Panc1 (cell line): ENCODE measurements at regions not wholly inside any gene's neighbourhood (a gene's known extent, or its start where the extent isn't known, plus 50 kb on each side); places are given as distances from the start of the nearest gene placed in this dataset.

Source experiments
- ATAC-seq: fragments of 200-7000 bp; cut with Tn5 transposase; 2 replicates; pipeline ENCODE4 v1.9.1; 2020; ENCODE audit warnings: mild to moderate bottlenecking, moderate library complexity
- BruUV-seq: library from RNA; stranded (reverse); fragments of 400-500 nt; replicated peaks from 2 replicates; lab custom pipeline; 2021; lab: Mats Ljungman, UMichigan
- CTCF ChIA-PET: fragments of 300-600 bp; sonication (Branson Sonifier 250); formaldehyde crosslinking; loops from one replicate; lab custom pipeline; 2022; ENCODE audit warnings: antibody characterized with exemption; lab: Charles Lee
- POLR2A ChIA-PET: fragments of 300-600 bp; sonication (Branson Sonifier 250); formaldehyde crosslinking; loops from one replicate; lab custom pipeline; 2022; ENCODE audit warnings: antibody characterized with exemption; lab: Charles Lee
- DNase-seq: peaks from one replicate; pipeline ENCODE4 v3.0.0-alpha.2; 2010; ENCODE audit warnings: low read depth, low spot score
- H3K27ac ChIP-seq: 2 replicates; pipeline ENCODE4 v1.5.1; 2011; ENCODE audit warnings: mild to moderate bottlenecking, low read length, inconsistent platforms
- H3K27me3 ChIP-seq: fragments of 200-500 bp; sonication (Bioruptor generic); 2 replicates; pipeline ENCODE4 v1.6.0; 2014; ENCODE audit warnings: low read length, inconsistent platforms; ENCODE audit not compliant: control insufficient read depth, insufficient read depth
- H3K36me3 ChIP-seq: fragments of 200-500 bp; sonication (Bioruptor generic); 2 replicates; pipeline ENCODE4 v1.5.1; 2014; ENCODE audit warnings: inconsistent platforms, mild to moderate bottlenecking, low read length, moderate library complexity; ENCODE audit not compliant: control insufficient read depth, insufficient read depth
- H3K4me1 ChIP-seq: 2 replicates; pipeline ENCODE4 v1.5.1; 2011; ENCODE audit warnings: inconsistent platforms, mild to moderate bottlenecking, low read length, moderate library complexity; ENCODE audit not compliant: control insufficient read depth, insufficient read depth
- H3K4me3 ChIP-seq, 2 experiments: 2 replicates each; pipeline ENCODE4 v1.5.1; 2011 to 2012; ENCODE audit warnings: low read depth in 2 of 2, low read length in 2 of 2, mild to moderate bottlenecking in 2 of 2, inconsistent platforms in 1 of 2, moderate library complexity in 1 of 2
- H3K9me3 ChIP-seq: fragments of 200-500 bp; sonication (Bioruptor generic); 2 replicates; pipeline ENCODE4 v1.5.1; 2014; ENCODE audit warnings: low read depth, mild to moderate bottlenecking, inconsistent platforms, low read length, moderate library complexity; ENCODE audit not compliant: control insufficient read depth, insufficient read depth
- POLR2AphosphoS5 ChIP-seq: IDR thresholded peaks from 2 replicates; pipeline ENCODE4 v1.6.1; 2012; ENCODE audit warnings: mild to moderate bottlenecking, low read depth, low read length, moderate library complexity
- SIN3A ChIP-seq: IDR thresholded peaks from 2 replicates; pipeline ENCODE4 v1.6.1; 2012; ENCODE audit warnings: low read depth, mild to moderate bottlenecking, low read length, moderate library complexity, borderline replicate concordance; ENCODE audit not compliant: insufficient read depth
- TCF7L2 ChIP-seq: IDR thresholded peaks from 2 replicates; pipeline ENCODE4 v1.6.1; 2011; ENCODE audit warnings: mild to moderate bottlenecking, low read depth, low read length, inconsistent platforms
- in situ Hi-C: cut with HindIII; loops from 2 replicates; pipeline ENCODE4 v1.10.0; 2016; ENCODE audit warnings: low sequenced_read_pairs, low pct_unique_long_range_greater_than_20kb
- intact Hi-C: fragments of 100-400 bp; cut with micrococcal nuclease; formaldehyde crosslinking; loops from one replicate; pipeline ENCODE4 v1.10.0; 2022; ENCODE audit not compliant: unreplicated experiment
- TF ChIP-seq, protein P1 (sequence below), 2 experiments: IDR thresholded peaks; 2 replicates each; pipeline ENCODE4 v1.6.1; 2011 to 2012; ENCODE audit warnings: low read depth in 2 of 2, control low read depth in 1 of 2, low read length in 1 of 2, mild to moderate bottlenecking in 1 of 2, moderate library complexity in 1 of 2; ENCODE audit not compliant: insufficient read depth in 1 of 2
- TF ChIP-seq, protein P2 (sequence below): fragments of 450-650 bp; IDR thresholded peaks from 2 replicates; pipeline ENCODE4 v1.5.1; 2017; ENCODE audit warnings: mild to moderate bottlenecking

DNA sequence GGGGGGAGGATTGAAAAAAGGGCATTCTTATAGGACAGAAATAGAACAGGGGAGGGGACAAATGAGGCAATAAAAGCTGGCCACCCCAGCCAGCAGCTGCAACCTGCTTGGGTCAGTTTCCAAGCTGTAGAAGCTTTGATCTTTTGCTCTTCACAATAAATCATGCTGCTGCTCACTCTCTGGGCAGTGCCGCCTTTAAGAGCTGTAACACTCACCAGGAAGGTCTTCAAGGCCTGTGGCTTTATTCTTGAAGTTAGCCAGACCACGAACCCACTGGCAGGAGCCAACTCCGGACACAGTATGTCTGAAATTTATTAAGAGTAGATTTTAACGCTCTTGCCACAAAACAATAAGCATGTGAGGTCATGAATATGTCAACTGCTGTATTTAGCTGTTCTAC is 649.9 kb upstream of the RAB6C start:
- no peaks in the 10 kb centered on the region for H3K4me1 ChIP-seq
- no TSS peak for BruUV-seq
- H3K4me3 ChIP-seq: no peak overlapping the region
- intact Hi-C loops (no loop called here), in situ Hi-C loops (no loop called here)
- CTCF ChIA-PET: no interaction called here
- no peaks in the 10 kb centered on the region for H3K27me3 ChIP-seq
- TF ChIP-seq POLR2AphosphoS5: no peak
- TF ChIP-seq, protein P1, sequence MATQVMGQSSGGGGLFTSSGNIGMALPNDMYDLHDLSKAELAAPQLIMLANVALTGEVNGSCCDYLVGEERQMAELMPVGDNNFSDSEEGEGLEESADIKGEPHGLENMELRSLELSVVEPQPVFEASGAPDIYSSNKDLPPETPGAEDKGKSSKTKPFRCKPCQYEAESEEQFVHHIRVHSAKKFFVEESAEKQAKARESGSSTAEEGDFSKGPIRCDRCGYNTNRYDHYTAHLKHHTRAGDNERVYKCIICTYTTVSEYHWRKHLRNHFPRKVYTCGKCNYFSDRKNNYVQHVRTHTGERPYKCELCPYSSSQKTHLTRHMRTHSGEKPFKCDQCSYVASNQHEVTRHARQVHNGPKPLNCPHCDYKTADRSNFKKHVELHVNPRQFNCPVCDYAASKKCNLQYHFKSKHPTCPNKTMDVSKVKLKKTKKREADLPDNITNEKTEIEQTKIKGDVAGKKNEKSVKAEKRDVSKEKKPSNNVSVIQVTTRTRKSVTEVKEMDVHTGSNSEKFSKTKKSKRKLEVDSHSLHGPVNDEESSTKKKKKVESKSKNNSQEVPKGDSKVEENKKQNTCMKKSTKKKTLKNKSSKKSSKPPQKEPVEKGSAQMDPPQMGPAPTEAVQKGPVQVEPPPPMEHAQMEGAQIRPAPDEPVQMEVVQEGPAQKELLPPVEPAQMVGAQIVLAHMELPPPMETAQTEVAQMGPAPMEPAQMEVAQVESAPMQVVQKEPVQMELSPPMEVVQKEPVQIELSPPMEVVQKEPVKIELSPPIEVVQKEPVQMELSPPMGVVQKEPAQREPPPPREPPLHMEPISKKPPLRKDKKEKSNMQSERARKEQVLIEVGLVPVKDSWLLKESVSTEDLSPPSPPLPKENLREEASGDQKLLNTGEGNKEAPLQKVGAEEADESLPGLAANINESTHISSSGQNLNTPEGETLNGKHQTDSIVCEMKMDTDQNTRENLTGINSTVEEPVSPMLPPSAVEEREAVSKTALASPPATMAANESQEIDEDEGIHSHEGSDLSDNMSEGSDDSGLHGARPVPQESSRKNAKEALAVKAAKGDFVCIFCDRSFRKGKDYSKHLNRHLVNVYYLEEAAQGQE (IDR thresholded peaks at IDR 0.05; ENCODE audit: insufficient read depth in 1 of 2, low read depth in 2 of 2, low read length in 1 of 2): no peak
- TF ChIP-seq, protein P2, sequence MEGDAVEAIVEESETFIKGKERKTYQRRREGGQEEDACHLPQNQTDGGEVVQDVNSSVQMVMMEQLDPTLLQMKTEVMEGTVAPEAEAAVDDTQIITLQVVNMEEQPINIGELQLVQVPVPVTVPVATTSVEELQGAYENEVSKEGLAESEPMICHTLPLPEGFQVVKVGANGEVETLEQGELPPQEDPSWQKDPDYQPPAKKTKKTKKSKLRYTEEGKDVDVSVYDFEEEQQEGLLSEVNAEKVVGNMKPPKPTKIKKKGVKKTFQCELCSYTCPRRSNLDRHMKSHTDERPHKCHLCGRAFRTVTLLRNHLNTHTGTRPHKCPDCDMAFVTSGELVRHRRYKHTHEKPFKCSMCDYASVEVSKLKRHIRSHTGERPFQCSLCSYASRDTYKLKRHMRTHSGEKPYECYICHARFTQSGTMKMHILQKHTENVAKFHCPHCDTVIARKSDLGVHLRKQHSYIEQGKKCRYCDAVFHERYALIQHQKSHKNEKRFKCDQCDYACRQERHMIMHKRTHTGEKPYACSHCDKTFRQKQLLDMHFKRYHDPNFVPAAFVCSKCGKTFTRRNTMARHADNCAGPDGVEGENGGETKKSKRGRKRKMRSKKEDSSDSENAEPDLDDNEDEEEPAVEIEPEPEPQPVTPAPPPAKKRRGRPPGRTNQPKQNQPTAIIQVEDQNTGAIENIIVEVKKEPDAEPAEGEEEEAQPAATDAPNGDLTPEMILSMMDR: no peak
- TF ChIP-seq SIN3A: no peak
- TF ChIP-seq TCF7L2: no peak
- DNase-seq: no peak
- no peaks in the 10 kb centered on the region for H3K9me3 ChIP-seq
- no peak for ATAC-seq
- no peaks in the 10 kb centered on the region for H3K36me3 ChIP-seq
- POLR2A ChIA-PET: no interaction called here
- H3K27ac ChIP-seq: no peak overlapping the region

DNA sequence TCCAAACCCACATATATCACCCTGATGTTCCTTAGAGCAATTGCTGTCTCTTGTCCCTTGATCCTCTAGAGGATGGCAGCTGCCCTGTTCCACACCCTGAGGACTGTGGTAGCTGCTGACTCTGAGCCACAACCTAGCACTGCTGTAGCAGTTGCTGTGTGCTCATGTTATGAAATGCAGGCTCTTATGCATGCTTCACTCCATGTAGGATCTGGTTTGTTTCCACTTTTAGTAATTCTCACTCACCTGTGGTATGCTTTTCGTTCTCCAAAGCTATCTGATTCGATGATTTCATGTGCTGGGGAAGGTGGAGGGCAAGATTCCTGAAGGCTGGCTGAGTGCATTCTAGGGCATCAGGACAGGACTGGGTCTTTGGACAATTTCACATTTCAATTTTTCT is 649.0 kb upstream of the RAB6C start:
- POLR2A ChIA-PET: no interaction called here
- H3K9me3 ChIP-seq: no peaks in the 10 kb centered on the region
- no peak overlapping the region for H3K4me3 ChIP-seq
- TF ChIP-seq, protein P2: no peak
- TF ChIP-seq, protein P1 (IDR thresholded peaks at IDR 0.05; ENCODE audit: insufficient read depth in 1 of 2, low read depth in 2 of 2, low read length in 1 of 2): no peak
- TF ChIP-seq POLR2AphosphoS5 (no peak), TCF7L2 (no peak), SIN3A (no peak)
- H3K27ac ChIP-seq: no peak overlapping the region
- H3K36me3 ChIP-seq: no peaks in the 10 kb centered on the region
- H3K27me3 ChIP-seq: no peaks in the 10 kb centered on the region
- DNase-seq (no peak), ATAC-seq (no peak)
- in situ Hi-C loops (no loop called here), intact Hi-C loops (no loop called here)
- H3K4me1 ChIP-seq: no peaks in the 10 kb centered on the region
- no TSS peak for BruUV-seq
- CTCF ChIA-PET: no interaction called here
